Panc1 (cell line): ENCODE measurements at regions not wholly inside any gene's neighbourhood (a gene's known extent, or its start where the extent isn't known, plus 50 kb on each side); places are given as distances from the start of the nearest gene placed in this dataset.

Source experiments
- ATAC-seq: fragments of 200-7000 bp; cut with Tn5 transposase; 2 replicates; pipeline ENCODE4 v1.9.1; 2020; ENCODE audit warnings: mild to moderate bottlenecking, moderate library complexity
- BruUV-seq: library from RNA; stranded (reverse); fragments of 400-500 nt; replicated peaks from 2 replicates; lab custom pipeline; 2021; lab: Mats Ljungman, UMichigan
- CTCF ChIA-PET: fragments of 300-600 bp; sonication (Branson Sonifier 250); formaldehyde crosslinking; loops from one replicate; lab custom pipeline; 2022; ENCODE audit warnings: antibody characterized with exemption; lab: Charles Lee
- POLR2A ChIA-PET: fragments of 300-600 bp; sonication (Branson Sonifier 250); formaldehyde crosslinking; loops from one replicate; lab custom pipeline; 2022; ENCODE audit warnings: antibody characterized with exemption; lab: Charles Lee
- DNase-seq: peaks from one replicate; pipeline ENCODE4 v3.0.0-alpha.2; 2010; ENCODE audit warnings: low read depth, low spot score
- H3K27ac ChIP-seq: 2 replicates; pipeline ENCODE4 v1.5.1; 2011; ENCODE audit warnings: mild to moderate bottlenecking, low read length, inconsistent platforms
- H3K27me3 ChIP-seq: fragments of 200-500 bp; sonication (Bioruptor generic); 2 replicates; pipeline ENCODE4 v1.6.0; 2014; ENCODE audit warnings: low read length, inconsistent platforms; ENCODE audit not compliant: control insufficient read depth, insufficient read depth
- H3K36me3 ChIP-seq: fragments of 200-500 bp; sonication (Bioruptor generic); 2 replicates; pipeline ENCODE4 v1.5.1; 2014; ENCODE audit warnings: inconsistent platforms, mild to moderate bottlenecking, low read length, moderate library complexity; ENCODE audit not compliant: control insufficient read depth, insufficient read depth
- H3K4me1 ChIP-seq: 2 replicates; pipeline ENCODE4 v1.5.1; 2011; ENCODE audit warnings: inconsistent platforms, mild to moderate bottlenecking, low read length, moderate library complexity; ENCODE audit not compliant: control insufficient read depth, insufficient read depth
- H3K4me3 ChIP-seq, 2 experiments: 2 replicates each; pipeline ENCODE4 v1.5.1; 2011 to 2012; ENCODE audit warnings: low read depth in 2 of 2, low read length in 2 of 2, mild to moderate bottlenecking in 2 of 2, inconsistent platforms in 1 of 2, moderate library complexity in 1 of 2
- H3K9me3 ChIP-seq: fragments of 200-500 bp; sonication (Bioruptor generic); 2 replicates; pipeline ENCODE4 v1.5.1; 2014; ENCODE audit warnings: low read depth, mild to moderate bottlenecking, inconsistent platforms, low read length, moderate library complexity; ENCODE audit not compliant: control insufficient read depth, insufficient read depth
- POLR2AphosphoS5 ChIP-seq: IDR thresholded peaks from 2 replicates; pipeline ENCODE4 v1.6.1; 2012; ENCODE audit warnings: mild to moderate bottlenecking, low read depth, low read length, moderate library complexity
- SIN3A ChIP-seq: IDR thresholded peaks from 2 replicates; pipeline ENCODE4 v1.6.1; 2012; ENCODE audit warnings: low read depth, mild to moderate bottlenecking, low read length, moderate library complexity, borderline replicate concordance; ENCODE audit not compliant: insufficient read depth
- TCF7L2 ChIP-seq: IDR thresholded peaks from 2 replicates; pipeline ENCODE4 v1.6.1; 2011; ENCODE audit warnings: mild to moderate bottlenecking, low read depth, low read length, inconsistent platforms
- in situ Hi-C: cut with HindIII; loops from 2 replicates; pipeline ENCODE4 v1.10.0; 2016; ENCODE audit warnings: low sequenced_read_pairs, low pct_unique_long_range_greater_than_20kb
- intact Hi-C: fragments of 100-400 bp; cut with micrococcal nuclease; formaldehyde crosslinking; loops from one replicate; pipeline ENCODE4 v1.10.0; 2022; ENCODE audit not compliant: unreplicated experiment
- TF ChIP-seq, protein P1 (sequence below), 2 experiments: IDR thresholded peaks; 2 replicates each; pipeline ENCODE4 v1.6.1; 2011 to 2012; ENCODE audit warnings: low read depth in 2 of 2, control low read depth in 1 of 2, low read length in 1 of 2, mild to moderate bottlenecking in 1 of 2, moderate library complexity in 1 of 2; ENCODE audit not compliant: insufficient read depth in 1 of 2
- TF ChIP-seq, protein P2 (sequence below): fragments of 450-650 bp; IDR thresholded peaks from 2 replicates; pipeline ENCODE4 v1.5.1; 2017; ENCODE audit warnings: mild to moderate bottlenecking

DNA sequence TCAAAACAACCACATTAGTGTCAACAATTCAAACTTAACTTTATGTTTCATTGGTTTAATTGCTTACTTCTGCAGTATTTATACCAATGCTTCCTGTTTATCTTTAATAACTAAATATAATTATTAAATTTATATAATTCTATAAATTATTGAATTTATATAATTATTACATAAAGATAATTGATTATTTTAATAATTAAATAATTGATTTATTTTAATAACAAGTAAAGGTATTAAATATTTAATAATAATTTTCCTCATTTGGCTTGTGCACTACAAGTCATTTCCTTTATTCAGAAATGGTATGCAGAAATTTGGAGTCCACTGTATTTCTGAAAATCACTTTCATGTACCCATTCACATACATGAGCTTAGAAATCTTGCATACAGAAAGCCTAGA, 156.2 kb upstream of the NSMCE3 start:
- TF ChIP-seq, protein P1, sequence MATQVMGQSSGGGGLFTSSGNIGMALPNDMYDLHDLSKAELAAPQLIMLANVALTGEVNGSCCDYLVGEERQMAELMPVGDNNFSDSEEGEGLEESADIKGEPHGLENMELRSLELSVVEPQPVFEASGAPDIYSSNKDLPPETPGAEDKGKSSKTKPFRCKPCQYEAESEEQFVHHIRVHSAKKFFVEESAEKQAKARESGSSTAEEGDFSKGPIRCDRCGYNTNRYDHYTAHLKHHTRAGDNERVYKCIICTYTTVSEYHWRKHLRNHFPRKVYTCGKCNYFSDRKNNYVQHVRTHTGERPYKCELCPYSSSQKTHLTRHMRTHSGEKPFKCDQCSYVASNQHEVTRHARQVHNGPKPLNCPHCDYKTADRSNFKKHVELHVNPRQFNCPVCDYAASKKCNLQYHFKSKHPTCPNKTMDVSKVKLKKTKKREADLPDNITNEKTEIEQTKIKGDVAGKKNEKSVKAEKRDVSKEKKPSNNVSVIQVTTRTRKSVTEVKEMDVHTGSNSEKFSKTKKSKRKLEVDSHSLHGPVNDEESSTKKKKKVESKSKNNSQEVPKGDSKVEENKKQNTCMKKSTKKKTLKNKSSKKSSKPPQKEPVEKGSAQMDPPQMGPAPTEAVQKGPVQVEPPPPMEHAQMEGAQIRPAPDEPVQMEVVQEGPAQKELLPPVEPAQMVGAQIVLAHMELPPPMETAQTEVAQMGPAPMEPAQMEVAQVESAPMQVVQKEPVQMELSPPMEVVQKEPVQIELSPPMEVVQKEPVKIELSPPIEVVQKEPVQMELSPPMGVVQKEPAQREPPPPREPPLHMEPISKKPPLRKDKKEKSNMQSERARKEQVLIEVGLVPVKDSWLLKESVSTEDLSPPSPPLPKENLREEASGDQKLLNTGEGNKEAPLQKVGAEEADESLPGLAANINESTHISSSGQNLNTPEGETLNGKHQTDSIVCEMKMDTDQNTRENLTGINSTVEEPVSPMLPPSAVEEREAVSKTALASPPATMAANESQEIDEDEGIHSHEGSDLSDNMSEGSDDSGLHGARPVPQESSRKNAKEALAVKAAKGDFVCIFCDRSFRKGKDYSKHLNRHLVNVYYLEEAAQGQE (IDR thresholded peaks at IDR 0.05; ENCODE audit: insufficient read depth in 1 of 2, low read depth in 2 of 2, low read length in 1 of 2) = no peak
- no peak for TF ChIP-seq TCF7L2
- TF ChIP-seq, protein P2, sequence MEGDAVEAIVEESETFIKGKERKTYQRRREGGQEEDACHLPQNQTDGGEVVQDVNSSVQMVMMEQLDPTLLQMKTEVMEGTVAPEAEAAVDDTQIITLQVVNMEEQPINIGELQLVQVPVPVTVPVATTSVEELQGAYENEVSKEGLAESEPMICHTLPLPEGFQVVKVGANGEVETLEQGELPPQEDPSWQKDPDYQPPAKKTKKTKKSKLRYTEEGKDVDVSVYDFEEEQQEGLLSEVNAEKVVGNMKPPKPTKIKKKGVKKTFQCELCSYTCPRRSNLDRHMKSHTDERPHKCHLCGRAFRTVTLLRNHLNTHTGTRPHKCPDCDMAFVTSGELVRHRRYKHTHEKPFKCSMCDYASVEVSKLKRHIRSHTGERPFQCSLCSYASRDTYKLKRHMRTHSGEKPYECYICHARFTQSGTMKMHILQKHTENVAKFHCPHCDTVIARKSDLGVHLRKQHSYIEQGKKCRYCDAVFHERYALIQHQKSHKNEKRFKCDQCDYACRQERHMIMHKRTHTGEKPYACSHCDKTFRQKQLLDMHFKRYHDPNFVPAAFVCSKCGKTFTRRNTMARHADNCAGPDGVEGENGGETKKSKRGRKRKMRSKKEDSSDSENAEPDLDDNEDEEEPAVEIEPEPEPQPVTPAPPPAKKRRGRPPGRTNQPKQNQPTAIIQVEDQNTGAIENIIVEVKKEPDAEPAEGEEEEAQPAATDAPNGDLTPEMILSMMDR = no peak
- no peak for TF ChIP-seq POLR2AphosphoS5
- no peak for TF ChIP-seq SIN3A
- intact Hi-C loops = no loop called here

DNA sequence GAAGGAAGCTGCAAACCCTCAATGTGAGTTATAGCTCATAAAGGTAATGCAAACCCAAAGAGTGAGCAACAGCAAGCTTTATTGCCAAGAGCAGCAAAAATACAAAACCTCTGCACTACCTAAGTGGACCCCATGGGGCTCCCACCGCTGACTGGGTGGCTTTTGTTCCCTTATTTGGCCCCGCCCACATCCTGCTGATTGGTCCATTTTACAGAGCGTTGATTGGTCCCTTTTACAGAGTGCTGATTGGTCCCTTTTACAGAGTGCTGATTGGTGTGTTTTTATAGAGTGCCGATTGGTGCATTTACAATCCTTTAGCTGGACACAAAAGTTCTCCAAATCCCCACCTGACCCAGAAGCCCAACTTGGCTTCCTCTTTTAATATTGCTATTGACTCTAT, 154.5 kb upstream of the NSMCE3 start:
- Histone ChIP-seq H3K27ac (no peak overlapping the region), H3K4me1 (no peaks in the 10 kb centered on the region), H3K9me3 (no peaks in the 10 kb centered on the region), H3K27me3 (no peaks in the 10 kb centered on the region), H3K4me3 (no peak overlapping the region), H3K36me3 (no peaks in the 10 kb centered on the region)
- POLR2A ChIA-PET = no interaction called here
- CTCF ChIA-PET = no interaction called here
- TF ChIP-seq POLR2AphosphoS5 = no peak
- TF ChIP-seq SIN3A = no peak
- TF ChIP-seq, protein P1 (IDR thresholded peaks at IDR 0.05; ENCODE audit: insufficient read depth in 1 of 2, low read depth in 2 of 2, low read length in 1 of 2) = no peak
- TF ChIP-seq TCF7L2 = no peak
- TF ChIP-seq, protein P2 = no peak
- BruUV-seq = no TSS peak
- ATAC-seq (no peak), DNase-seq (no peak)
- in situ Hi-C loops = no loop called here
- intact Hi-C loops = no loop called here

More for the DNA sequence above, 156.2 kb upstream of the NSMCE3 start:
- no peak overlapping the region for H3K27ac ChIP-seq
- DNase-seq = no peak
- BruUV-seq = no TSS peak
- no peaks in the 10 kb centered on the region for H3K4me1 ChIP-seq
- H3K9me3 ChIP-seq = no peaks in the 10 kb centered on the region
- ATAC-seq = no peak
- ChIA-PET POLR2A (no interaction called here), CTCF (no interaction called here)
- no peaks in the 10 kb centered on the region for H3K36me3 ChIP-seq
- in situ Hi-C loops = no loop called here
- H3K4me3 ChIP-seq = no peak overlapping the region
- no peaks in the 10 kb centered on the region for H3K27me3 ChIP-seq
